GM19455 (cell line): ENCODE measurements at regions not wholly inside any gene's neighbourhood (a gene's known extent, or its start where the extent isn't known, plus 50 kb on each side); places are given as distances from the start of the nearest gene placed in this dataset.
"Not testable (repeated sequence)": the region's sequence is repeated elsewhere in the genome, so short reads cannot be mapped to it uniquely, and the experiment has no call there.

ENCODE experiments used
- ATAC-seq: cut with Tn5 transposase; IDR thresholded peaks from one replicate; pipeline ENCODE4 v1.9.1; 2021; ENCODE audit not compliant: unreplicated experiment

DNA sequence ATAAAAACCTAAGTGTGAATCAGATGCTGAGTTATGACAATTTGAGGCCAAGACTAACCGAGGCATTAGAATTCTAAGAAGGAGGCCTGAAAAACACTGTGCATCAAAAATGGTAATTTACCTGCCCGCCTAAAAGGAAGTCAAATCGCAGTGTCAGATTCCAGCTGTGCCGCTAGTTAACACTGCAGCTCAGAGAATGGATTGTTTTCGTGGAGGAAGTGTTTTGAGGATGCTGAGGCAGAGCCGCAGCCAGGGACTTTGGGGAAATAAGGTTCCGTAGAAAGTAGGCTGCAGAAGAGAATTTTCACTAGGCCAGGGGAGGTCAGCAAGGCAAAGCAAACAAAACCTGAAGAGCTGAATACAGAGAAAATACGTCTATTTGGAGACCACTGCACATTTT, 226.4 kb upstream of the ISL1 start:
- no peak for ATAC-seq

DNA sequence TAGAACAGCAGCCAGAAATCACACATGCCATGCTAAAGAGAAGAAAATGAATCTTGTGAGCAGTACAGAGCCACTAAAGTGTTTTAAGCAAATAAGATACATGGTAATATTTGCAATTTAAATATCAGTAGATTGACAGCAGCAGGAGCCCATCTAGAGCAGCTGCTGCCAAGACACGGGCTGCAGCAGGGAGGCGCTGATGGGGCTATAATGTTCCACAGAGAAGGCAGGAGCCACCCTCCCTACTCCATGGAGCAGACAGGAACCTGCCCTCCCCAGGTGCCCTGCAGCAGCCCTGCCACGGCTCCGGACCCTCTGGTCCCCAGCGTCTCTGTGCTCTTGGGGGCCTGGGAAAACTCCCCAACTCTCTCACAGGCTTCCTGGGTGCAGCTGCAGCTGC, 224.1 kb upstream of the ISL1 start:
- ATAC-seq = no peak

DNA sequence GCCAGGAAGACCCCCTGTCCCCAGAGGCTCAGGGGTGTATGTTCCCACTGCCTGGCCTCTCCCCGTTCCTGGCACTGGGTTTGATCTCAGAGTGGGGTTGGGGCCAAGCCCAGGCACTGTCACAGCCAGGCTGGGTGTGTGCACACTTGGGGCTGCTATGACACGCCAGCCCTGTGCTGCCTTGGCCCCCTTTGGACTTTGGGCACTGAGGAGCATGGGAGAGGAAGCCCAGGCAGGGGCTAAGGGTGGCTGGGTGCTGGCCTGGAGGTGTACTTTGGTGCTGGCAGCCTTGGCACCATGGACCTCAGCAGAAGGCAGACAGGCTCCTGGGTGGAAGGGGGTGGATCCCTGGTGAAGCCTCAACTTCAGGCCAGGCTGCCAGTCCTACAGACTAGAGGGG, 223.6 kb upstream of the ISL1 start:
- ATAC-seq = no peak

DNA sequence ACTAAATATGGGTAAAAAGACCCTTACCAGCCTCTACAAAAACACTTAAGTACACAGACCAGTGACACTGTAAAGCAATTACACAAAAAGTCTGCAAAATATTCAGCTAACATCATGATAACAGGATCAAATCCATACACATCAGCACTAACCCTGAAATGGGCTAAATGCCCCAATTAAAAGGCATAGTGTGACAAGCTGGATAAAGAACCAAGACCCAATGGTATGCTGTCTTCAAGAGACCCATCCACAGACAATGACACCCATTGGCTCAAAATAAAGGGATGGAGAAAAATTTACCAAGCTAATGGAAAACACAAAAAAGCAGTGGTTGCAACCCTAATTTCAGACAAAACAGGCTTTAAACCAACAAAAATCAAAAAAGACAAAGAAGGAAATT, 221.0 kb upstream of the ISL1 start:
- ATAC-seq = no peak

DNA sequence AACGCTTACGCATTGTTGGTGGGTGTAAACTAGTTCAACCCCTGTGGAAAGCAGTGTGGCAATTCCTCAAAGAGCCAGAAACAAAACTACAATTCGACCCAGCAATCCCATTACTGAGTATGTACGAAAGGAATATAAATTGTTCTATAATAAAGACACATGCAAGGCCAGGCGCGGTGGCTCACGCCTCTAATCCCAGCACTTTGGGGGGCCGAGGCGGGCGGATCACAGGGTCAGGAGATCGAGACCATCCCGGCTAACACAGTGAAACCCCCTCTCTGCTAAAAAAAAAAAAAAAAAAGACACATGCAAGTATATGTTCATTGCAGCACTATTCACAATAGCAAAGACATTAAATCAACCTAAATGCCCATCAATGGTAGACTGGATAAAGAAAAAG, 217.6 kb upstream of the ISL1 start:
- ATAC-seq = not testable (repeated sequence)

DNA sequence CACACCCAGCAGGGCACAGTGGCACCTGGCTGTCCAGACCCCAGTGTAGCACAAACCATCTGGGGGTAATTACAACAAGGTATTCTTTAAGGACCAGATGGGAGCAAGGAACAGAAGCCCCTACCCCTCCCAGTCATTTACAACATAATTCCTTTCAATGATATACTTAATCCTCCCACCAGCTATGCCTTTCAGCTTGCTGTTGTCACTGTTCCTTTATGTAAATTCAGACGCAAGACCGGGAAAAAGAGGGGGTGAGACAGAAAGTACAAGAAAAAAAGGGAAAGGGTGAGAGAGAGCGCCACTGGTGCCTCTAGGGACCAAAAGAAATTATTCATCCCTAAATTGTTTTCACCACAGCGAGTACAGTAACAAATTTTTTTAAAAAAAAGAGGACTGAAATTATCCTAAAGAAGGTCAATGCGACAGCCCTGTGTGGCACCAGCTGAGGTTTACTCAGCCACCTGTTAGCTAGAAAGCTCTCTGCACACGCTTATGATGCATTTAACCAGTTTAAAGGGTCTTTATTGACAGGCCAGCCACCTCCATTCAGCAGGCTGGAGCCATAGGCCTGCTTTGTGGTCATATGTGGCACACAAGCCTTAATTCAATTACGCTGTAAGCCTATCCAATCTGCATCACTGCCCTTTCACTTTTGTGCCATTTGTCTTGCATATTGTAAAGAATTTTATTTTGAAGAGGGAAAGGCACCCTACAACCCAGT, 210.2 kb upstream of the ISL1 start:
- no peak for ATAC-seq

DNA sequence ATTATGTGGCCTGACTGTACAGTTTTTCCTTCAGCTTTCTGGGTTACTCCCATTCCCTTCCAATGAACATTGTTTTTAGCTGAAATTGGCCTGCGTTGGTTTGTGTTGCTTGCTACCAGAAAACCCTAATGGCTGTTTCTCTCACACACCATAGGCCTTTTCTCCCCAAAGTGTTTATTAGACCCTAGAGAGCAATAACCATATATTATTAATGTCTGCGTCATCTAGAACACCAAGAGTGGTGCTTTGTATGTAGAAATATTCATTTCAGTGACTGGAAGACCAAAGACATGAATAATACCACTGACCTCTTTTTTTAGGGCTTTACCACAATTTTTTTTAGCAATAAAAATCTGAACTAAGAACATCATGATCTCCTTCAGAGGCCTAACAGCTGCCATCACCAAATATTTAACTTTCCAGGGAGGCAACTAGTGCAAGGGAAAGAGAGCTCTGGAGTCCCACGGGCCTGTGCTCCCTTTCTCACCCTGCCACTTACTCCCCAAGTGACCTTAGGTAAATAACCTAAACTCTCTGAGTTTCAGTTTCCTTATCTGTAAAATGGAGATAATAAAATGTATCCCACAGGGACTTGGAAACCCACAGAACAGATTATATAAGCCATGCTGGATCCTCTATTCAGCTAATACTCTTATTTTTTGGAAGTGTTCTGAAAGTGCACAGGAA, 201.9 kb upstream of the ISL1 start:
- no peak for ATAC-seq

DNA sequence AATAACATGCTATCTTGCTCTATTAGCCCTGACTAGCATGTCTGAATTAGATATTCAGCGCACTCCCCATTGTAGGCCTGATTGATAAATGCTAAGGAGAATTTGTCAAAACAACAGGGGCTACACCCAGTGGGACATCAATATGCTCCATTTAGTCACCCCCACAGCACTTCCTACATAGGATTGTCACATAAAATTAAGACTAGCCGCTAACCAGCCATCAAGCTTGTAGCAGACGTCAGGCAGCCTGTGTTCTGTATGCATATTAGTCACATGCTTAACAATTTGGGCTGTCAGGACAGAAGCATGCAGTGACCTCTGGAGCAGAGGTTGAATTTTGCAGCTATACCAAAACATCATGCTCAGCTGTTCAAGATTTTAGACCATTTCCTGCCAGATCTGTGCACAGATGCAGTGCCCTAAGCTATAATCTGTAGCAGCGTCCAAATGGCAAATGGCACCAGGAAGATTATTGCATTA, 197.4 kb upstream of the ISL1 start:
- no peak for ATAC-seq

- no peak for ATAC-seq
Measured at GRCh38 chr5:51188001-51188591, 195.2 kb upstream of the ISL1 start.

GRCh38 chr5:51194671-51195070, 188.6 kb upstream of the ISL1 start:
- no peak for ATAC-seq

DNA sequence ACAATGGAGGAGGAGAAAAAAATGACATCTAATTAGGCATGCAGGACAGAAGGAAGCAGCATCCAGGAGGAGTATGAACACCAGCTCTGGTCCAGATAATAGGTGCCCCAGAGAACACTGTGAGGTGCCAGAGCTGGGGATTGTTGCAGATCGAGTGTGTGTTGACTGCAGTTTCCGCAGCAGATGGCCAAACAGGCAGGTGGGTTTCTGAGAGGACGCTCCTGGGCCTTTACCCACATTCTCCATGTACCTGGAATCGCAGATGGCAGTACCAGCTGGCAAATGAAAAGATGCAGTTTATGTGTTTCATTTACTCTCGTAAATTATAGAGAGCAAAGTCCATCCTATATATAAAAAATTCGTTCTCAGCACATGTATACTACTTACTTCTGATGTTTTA, 182.2 kb upstream of the ISL1 start:
- no peak for ATAC-seq

DNA sequence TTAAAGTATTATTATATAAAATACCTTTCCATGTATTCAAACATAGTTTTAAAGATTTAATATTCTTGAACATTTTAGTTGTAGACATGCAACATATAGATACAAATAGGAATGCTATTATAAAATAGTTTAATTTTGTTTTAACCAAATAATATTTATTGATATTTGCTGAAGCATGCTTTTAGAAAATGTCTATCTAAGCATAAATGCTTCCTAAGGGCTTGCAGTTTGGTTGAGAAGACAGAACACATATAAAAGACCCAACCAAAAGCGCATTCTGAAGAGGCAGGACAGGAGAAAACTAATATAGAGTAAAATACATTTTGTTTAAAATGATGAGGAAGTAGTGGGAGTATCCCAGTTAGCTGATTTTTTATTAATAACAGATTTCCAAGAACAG, 181.5 kb upstream of the ISL1 start:
- ATAC-seq = no peak

DNA sequence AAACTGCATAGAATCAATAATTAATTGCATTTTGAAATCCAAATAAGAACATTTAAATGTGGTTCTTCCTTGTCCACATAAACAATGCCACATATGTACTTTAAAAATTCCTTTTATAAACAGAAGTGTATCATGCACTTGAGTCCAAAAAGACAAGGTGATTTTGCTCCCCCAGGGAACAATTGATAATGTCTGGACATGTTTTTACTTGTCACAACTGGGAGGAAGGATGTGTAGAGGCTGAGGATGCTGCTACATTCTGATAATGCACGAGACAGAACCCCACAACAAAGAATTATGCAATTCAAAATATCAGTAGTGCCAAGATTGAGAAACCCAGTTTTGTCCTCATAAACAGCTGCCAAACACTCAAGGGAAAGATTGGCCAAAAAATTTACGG, 181.1 kb upstream of the ISL1 start:
- ATAC-seq = no peak

DNA sequence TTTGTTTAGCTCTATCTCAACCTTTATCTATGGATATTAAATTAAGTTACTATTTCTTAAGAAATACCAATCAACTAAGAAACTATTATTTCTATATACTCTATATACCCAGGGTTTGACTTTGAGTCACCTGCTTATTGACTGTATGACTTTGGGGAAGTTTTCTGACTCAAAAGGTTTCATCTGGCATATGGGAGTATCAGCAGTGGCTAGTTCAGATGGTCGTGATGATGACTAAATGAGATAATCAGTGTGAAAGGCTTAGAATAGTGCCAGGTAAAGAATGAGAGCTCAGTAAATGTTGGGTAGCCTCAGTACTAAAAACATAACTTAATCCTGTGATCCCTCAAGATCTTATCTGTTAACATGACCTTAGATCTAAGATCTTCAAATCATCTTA, 179.7 kb upstream of the ISL1 start:
- no peak for ATAC-seq

DNA sequence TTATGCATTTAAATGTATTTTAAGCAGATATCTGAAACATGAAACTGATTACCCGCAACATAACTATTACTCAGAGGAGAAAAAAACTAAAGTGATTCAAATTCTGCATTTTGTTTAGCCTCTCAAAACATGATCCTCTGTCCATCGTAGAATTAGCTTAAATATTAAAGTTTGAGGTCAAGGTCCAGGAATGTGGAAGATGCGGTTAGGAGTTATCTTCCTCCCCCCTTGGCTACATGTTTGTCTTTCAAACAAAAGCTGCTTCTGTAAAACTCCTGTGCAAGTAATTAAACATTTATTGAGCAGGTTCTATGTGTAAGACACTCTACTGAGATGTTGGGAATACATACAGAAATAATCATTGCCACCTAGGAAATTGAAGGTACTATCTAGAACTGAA, 175.0 kb upstream of the ISL1 start:
- ATAC-seq = no peak

- no peak for ATAC-seq
Measured at GRCh38 chr5:51214746-51215145, 168.5 kb upstream of the ISL1 start.

DNA sequence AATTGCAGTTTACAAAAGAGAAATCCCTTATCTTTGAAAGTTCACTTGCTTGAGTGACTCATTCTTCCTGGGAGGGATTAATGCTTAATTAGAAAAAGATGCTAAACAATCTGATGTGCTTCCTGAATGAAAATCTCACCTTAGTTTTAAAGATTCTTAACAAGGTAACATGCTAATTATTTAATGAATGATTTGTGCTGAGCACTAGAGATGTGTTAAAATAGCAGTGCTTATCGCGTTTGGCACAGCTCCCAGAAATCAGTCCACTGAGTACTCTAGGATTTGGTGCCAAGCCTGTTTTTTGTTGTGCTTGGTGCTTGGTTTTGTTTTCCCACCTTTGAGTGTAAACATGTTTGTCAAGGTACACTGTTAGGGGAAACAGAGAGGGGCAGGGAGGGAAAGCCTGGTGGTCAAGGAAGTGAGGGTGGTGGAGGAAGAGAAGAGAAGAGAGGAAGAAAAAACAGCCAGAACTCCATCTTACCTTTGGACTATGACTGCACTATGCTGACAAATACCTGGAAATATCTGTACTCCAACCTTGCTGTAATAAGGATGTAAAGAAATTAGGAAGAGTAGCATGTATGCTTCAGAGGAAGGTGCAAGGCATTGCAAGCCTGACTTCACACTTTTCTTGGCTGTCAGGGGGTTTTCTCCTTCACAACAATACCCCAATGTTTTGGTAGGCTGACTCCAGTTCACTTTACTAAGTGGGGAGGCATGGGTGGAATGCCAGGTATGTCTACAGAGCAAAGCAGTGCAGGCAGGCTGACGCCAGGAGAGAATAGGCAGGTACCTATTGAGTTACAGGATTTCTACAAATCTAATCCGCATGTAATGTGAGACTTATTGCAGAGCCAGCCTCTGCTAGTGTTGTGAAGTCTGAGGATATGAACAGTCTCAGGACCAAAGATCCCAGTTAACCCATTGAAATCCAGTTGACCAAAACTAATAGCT, 157.2 kb upstream of the ISL1 start:
- ATAC-seq = no peak

GRCh38 chr5:51227963-51228470, 155.2 kb upstream of the ISL1 start:
- no peak for ATAC-seq

GRCh38 chr5:51230336-51230735, 152.9 kb upstream of the ISL1 start:
- no peak for ATAC-seq

DNA sequence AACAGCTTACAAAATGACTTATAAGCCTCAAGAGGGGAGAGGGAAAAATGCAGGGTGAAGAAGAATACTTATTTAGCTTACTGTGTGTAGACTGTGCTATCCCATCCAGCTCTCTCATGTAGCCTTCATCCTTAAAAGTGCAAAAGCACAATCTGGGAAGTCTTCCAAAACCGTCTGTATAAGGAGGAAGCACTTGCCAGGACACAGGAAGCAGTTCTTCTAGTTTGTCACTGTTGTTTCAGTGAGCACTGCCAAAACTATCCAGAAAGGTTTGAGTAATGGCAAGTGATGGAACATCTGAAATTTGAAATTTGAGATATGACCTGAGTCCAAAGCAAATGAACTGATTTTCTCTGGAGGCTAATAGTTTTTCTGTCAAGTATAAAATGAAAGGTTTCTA, 140.8 kb upstream of the ISL1 start:
- ATAC-seq = no peak

DNA sequence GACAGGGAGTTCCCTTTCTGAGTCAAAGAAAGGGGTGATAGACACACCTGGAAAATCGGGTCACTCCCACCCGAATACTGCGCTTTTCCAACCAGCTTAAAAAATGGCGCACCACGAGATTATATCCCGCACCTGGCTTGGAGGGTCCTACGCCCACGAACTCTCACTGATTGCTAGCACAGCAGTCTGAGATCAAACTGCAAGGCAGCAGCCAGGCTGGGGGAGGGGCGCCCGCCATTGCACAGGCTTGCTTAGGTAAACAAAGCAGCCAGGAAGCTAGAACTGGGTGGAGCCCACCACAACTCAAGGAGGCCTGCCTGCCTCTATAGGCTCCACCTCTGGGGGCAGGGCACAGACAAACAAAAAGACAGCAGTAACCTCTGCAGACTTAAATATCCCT, 132.3 kb upstream of the ISL1 start:
- ATAC-seq = not testable (repeated sequence)
